PC-3 (cell line): ENCODE measurements at regions not wholly inside any gene's neighbourhood (a gene's known extent, or its start where the extent isn't known, plus 50 kb on each side); places are given as distances from the start of the nearest gene placed in this dataset.

Experiments used
- ATAC-seq: fragments of 200-7000 bp; cut with Tn5 transposase; 2 replicates; pipeline ENCODE4 v1.9.1; 2020; ENCODE audit warnings: mild to moderate bottlenecking, moderate library complexity
- BruUV-seq: library from RNA; stranded (reverse); fragments of 400-500 nt; replicated peaks from 2 replicates; lab custom pipeline; 2021; lab: Mats Ljungman, UMichigan
- CTCF ChIA-PET: fragments of 300-600 bp; sonication (Branson Sonifier 250); formaldehyde crosslinking; loops from one replicate; lab custom pipeline; 2022; ENCODE audit warnings: antibody characterized with exemption; lab: Charles Lee
- POLR2A ChIA-PET: fragments of 300-600 bp; sonication (Branson Sonifier 250); formaldehyde crosslinking; loops from one replicate; lab custom pipeline; 2022; ENCODE audit warnings: antibody characterized with exemption; ENCODE audit not compliant: unreplicated experiment; lab: Charles Lee
- DNase-seq: peaks from one replicate; pipeline ENCODE4 v3.0.0-alpha.2; 2015
- H2AFZ ChIP-seq: fragments of 300-600 bp; sonication (generic); 2 replicates; pipeline ENCODE4 v1.6.0; 2016; ENCODE audit warnings: antibody characterized with exemption, low read length
- H3F3A ChIP-seq: fragments of 300-600 bp; sonication (generic); one replicate; pipeline ENCODE4 v1.6.0; 2017; ENCODE audit warnings: antibody characterized with exemption, low read length, control low read depth, mild to moderate bottlenecking; ENCODE audit not compliant: unreplicated experiment
- H3K27ac ChIP-seq: fragments of 300-600 bp; sonication (generic); 2 replicates; pipeline ENCODE4 v1.5.1; 2016; ENCODE audit warnings: mild to moderate bottlenecking, low read length
- H3K27me3 ChIP-seq: fragments of 300-600 bp; sonication (generic); 2 replicates; pipeline ENCODE4 v1.6.1; 2016; ENCODE audit warnings: low read length, mixed read lengths
- H3K36me3 ChIP-seq: fragments of 300-600 bp; sonication (generic); 2 replicates; pipeline ENCODE4 v1.6.1; 2016; ENCODE audit warnings: low read depth, mixed run types, low read length, mixed read lengths
- H3K4me1 ChIP-seq: fragments of 300-600 bp; sonication (generic); 2 replicates; pipeline ENCODE4 v1.5.1; 2016; ENCODE audit warnings: low read length; ENCODE audit not compliant: insufficient read depth
- H3K4me2 ChIP-seq: fragments of 300-600 bp; sonication (generic); 2 replicates; pipeline ENCODE4 v1.6.0; 2016; ENCODE audit warnings: low read length
- H3K4me3 ChIP-seq: fragments of 300-600 bp; sonication (generic); 2 replicates; pipeline ENCODE4 v1.5.1; 2016; ENCODE audit warnings: mild to moderate bottlenecking, low read length, mixed read lengths
- H3K79me2 ChIP-seq: fragments of 300-600 bp; sonication (generic); 2 replicates; pipeline ENCODE4 v1.6.1; 2017; ENCODE audit warnings: low read length, mixed read lengths
- H3K9ac ChIP-seq: fragments of 300-600 bp; sonication (generic); 2 replicates; pipeline ENCODE4 v1.6.0; 2016; ENCODE audit warnings: mild to moderate bottlenecking, low read length
- H3K9me2 ChIP-seq: fragments of 300-600 bp; sonication (generic); replicated peaks from 2 replicates; pipeline ENCODE4 v1.6.1; 2016; ENCODE audit warnings: mixed run types, low read length, mixed read lengths
- H3K9me3 ChIP-seq: fragments of 300-600 bp; sonication (generic); 2 replicates; pipeline ENCODE4 v1.6.1; 2016; ENCODE audit warnings: low read length, mixed read lengths
- H4K20me1 ChIP-seq: fragments of 300-600 bp; sonication (generic); 2 replicates; pipeline ENCODE4 v1.6.1; 2016; ENCODE audit warnings: low read length, mixed read lengths
- EZH2 ChIP-seq: fragments of 300-600 bp; sonication (generic); IDR thresholded peaks from one replicate; pipeline ENCODE4 v1.6.1; 2017; ENCODE audit warnings: antibody characterized with exemption, mild to moderate bottlenecking, low read length; ENCODE audit not compliant: unreplicated experiment
- EZH2phosphoT487 ChIP-seq: fragments of 300-600 bp; sonication (generic); IDR thresholded peaks from 2 replicates; pipeline ENCODE4 v1.6.1; 2018; ENCODE audit warnings: mild to moderate bottlenecking, antibody characterized with exemption, low read length, borderline replicate concordance
- intact Hi-C: fragments of 100-400 bp; cut with micrococcal nuclease; formaldehyde crosslinking; loops from 2 replicates; pipeline ENCODE4 v1.9.0; 2023
- TF ChIP-seq, protein P1 (sequence below): fragments of 300-600 bp; sonication (generic); conservative IDR thresholded peaks from 2 replicates; pipeline ENCODE4 v1.5.1; 2017; ENCODE audit warnings: antibody characterized with exemption, low read depth, mild to moderate bottlenecking, low read length

DNA sequence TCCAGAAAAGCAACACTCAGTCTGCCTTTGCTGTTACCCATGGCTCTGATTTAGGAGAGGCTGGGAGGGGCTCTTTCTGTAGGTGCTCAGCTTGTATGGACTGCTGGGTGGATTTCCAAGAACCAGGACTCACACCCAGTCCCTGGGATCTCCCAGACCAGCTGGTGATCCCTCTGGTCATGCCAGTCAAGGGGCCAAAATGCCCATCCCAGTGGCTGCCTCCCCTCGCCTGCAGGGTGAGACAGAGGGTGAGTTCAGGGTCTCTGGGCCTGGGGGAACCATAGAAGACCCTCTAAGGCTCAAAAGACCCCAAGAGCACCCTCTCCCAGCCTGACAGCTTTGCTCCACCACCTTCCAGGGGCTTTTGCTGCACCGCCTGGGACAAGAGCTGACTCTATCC lies 78.6 kb upstream of the MYL2 start:
- TF ChIP-seq EZH2, result no peak
- no peak for TF ChIP-seq EZH2phosphoT487
- TF ChIP-seq, protein P1, sequence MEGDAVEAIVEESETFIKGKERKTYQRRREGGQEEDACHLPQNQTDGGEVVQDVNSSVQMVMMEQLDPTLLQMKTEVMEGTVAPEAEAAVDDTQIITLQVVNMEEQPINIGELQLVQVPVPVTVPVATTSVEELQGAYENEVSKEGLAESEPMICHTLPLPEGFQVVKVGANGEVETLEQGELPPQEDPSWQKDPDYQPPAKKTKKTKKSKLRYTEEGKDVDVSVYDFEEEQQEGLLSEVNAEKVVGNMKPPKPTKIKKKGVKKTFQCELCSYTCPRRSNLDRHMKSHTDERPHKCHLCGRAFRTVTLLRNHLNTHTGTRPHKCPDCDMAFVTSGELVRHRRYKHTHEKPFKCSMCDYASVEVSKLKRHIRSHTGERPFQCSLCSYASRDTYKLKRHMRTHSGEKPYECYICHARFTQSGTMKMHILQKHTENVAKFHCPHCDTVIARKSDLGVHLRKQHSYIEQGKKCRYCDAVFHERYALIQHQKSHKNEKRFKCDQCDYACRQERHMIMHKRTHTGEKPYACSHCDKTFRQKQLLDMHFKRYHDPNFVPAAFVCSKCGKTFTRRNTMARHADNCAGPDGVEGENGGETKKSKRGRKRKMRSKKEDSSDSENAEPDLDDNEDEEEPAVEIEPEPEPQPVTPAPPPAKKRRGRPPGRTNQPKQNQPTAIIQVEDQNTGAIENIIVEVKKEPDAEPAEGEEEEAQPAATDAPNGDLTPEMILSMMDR, result no peak
- intact Hi-C loops, result no loop called here
- Histone ChIP-seq H3K4me3 (no peak overlapping the region), H3K9me2 (no peaks in the 10 kb centered on the region), H3K9me3 (peaks cover 10% of the 10 kb centered on the region; the same call in 1 of the 2 replicates), H3K4me1 (no peaks in the 10 kb centered on the region), H4K20me1 (no peaks in the 10 kb centered on the region), H3K36me3 (no peaks in the 10 kb centered on the region), H3K9ac (no peak overlapping the region), H3K79me2 (no peaks in the 10 kb centered on the region), H3K27ac (no peak overlapping the region), H2AFZ (no peak overlapping the region), H3K4me2 (no peak overlapping the region), H3F3A (no peaks in the 10 kb centered on the region), H3K27me3 (peaks cover 10% of the 10 kb centered on the region)
- ATAC-seq, result no peak
- BruUV-seq, result no TSS peak
- POLR2A ChIA-PET, result no interaction called here
- CTCF ChIA-PET, result no interaction called here
- DNase-seq, result no peak

DNA sequence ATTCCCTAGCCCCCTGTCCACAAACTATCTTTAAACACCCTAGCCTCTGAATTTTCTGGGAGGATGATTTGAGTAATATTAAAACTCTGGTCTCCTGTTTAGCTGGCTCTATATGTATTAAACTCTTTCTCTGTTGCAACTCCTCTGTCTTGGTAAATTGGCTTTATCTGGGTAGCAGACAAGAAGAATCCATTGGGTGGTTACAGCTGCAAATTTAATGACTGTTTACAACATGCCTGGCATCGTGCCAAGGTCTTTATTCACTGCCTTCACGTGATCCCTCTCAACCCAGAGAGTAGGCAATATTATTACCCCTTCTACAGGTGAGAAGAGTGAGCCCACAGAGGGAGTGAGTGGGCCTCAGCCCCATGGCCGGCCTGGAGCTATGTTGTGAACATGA lies 77.8 kb upstream of the MYL2 start:
- no peaks in the 10 kb centered on the region for H3K9me2 ChIP-seq
- POLR2A ChIA-PET, result no interaction called here
- no peak for DNase-seq
- H3K4me2 ChIP-seq, result no peak overlapping the region
- no peak for ATAC-seq
- intact Hi-C loops, result no loop called here
- TF ChIP-seq EZH2, result no peak
- TF ChIP-seq, protein P1, result no peak
- no peak for TF ChIP-seq EZH2phosphoT487
- H3K27ac ChIP-seq, result no peak overlapping the region
- no peak overlapping the region for H3K9ac ChIP-seq
- no TSS peak for BruUV-seq
- H4K20me1 ChIP-seq, result no peaks in the 10 kb centered on the region
- H2AFZ ChIP-seq, result no peak overlapping the region
- CTCF ChIA-PET, result no interaction called here
- H3K27me3 ChIP-seq, result peaks cover 4% of the 10 kb centered on the region; the same call in 1 of the 2 replicates
- no peaks in the 10 kb centered on the region for H3F3A ChIP-seq
- no peaks in the 10 kb centered on the region for H3K79me2 ChIP-seq
- H3K4me3 ChIP-seq, result no peak overlapping the region
- peaks cover 10% of the 10 kb centered on the region; the same call in 1 of the 2 replicates for H3K9me3 ChIP-seq
- H3K36me3 ChIP-seq, result no peaks in the 10 kb centered on the region
- no peaks in the 10 kb centered on the region for H3K4me1 ChIP-seq

DNA sequence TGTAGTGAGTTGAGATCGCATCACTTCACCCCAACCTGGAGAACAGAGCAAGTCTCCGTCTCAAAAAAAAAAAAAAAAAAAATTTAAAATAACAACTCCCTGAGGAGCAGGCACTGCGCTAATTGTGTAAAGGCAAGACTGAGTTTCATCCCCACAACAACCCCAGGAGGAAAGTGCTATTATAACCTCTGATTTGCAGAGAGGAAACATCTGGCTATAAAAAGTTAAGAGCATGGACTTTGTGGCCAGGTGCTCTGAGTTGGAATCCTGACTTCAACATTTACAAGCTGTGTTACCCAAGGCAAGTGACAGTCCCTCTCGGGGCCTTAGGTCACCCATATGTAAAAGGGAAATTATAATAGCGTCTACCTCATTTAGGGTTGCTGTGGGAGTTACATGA lies 76.0 kb upstream of the MYL2 start:
- no peaks in the 10 kb centered on the region for H3F3A ChIP-seq
- H3K4me1 ChIP-seq, result no peaks in the 10 kb centered on the region
- DNase-seq (no peak), ATAC-seq (no peak)
- no peak overlapping the region for H2AFZ ChIP-seq
- H3K27ac ChIP-seq, result no peak overlapping the region
- peaks cover 16% of the 10 kb centered on the region; the same call in 1 of the 2 replicates for H3K27me3 ChIP-seq
- H4K20me1 ChIP-seq, result no peaks in the 10 kb centered on the region
- no peak overlapping the region for H3K9ac ChIP-seq
- intact Hi-C loops, result no loop called here
- ChIA-PET POLR2A (no interaction called here), CTCF (no interaction called here)
- no peaks in the 10 kb centered on the region for H3K79me2 ChIP-seq
- H3K36me3 ChIP-seq, result no peaks in the 10 kb centered on the region
- no TSS peak for BruUV-seq
- TF ChIP-seq, protein P1, result no peak
- TF ChIP-seq EZH2phosphoT487 (no peak), EZH2 (no peak)
- H3K9me3 ChIP-seq, result peaks cover 10% of the 10 kb centered on the region; the same call in 1 of the 2 replicates
- no peak overlapping the region for H3K4me2 ChIP-seq
- H3K4me3 ChIP-seq, result no peak overlapping the region
- no peaks in the 10 kb centered on the region for H3K9me2 ChIP-seq
